HG02623 (cell line): ENCODE measurements at regions not wholly inside any gene's neighbourhood (a gene's known extent, or its start where the extent isn't known, plus 50 kb on each side); places are given as distances from the start of the nearest gene placed in this dataset.

ENCODE experiments used
- ATAC-seq: cut with Tn5 transposase; IDR thresholded peaks from one replicate; pipeline ENCODE4 v1.9.1; 2021; ENCODE audit warnings: moderate library complexity; ENCODE audit not compliant: unreplicated experiment

DNA sequence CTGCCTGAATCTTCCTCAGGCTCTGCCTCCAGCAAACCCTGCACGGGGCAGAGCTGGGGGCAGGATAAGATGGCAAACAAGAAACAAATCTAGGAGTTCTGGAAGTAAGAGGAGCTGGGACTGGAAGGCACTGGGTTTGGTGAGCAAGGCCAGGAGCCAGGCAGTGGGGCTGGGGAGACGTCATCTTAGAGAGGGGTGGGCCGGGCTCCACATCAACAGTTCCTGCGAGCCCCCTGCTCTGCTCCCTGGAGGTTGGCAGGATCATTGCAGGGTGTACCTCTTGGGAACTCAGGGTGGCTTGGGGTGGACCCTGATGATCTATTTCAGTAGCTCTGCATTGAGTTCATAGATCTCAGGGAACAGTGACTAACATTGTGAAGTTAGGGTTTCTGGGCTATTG lies 87.3 kb upstream of the PRR23E start:
- no peak for ATAC-seq

DNA sequence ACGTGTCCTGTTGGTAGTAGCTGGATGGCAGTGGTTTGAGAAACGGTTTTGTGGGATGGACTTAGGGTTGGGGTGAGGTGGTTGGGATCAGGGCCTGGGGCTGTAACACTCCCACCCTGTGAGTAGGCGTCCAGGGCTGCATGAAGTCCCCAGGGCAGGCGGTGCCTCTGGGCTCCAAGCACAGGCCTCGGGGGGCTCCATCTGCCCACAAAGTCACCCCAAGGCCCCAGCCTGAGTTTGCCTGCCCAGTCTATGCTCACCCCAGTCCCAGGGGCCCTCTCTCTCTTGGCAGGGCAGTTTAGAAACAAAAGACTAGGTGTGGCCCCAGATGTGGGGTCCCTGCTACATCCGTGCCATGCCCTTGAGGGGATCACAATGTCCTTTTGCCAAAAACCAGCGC lies 86.9 kb upstream of the PRR23E start:
- ATAC-seq = no peak

DNA sequence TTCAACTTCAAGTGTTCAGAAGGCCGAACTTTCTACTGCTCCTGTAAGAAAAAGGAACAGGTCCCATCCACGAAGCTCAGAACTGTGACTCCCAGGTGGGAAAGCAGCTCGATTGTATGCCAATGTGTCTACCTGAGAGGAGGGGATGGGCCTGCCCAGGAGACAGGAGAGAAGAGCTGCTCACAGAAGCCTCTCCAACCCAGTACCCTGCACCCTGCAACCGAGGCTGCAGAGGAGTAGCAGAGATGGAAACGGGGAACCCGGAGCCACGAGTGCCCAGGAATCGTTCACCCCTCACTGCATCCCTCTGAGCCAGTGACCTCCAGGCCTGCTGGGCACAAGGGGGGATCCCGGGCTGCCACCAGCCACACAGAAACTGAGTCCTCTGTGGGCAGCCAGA lies 86.5 kb upstream of the PRR23E start:
- no peak for ATAC-seq

DNA sequence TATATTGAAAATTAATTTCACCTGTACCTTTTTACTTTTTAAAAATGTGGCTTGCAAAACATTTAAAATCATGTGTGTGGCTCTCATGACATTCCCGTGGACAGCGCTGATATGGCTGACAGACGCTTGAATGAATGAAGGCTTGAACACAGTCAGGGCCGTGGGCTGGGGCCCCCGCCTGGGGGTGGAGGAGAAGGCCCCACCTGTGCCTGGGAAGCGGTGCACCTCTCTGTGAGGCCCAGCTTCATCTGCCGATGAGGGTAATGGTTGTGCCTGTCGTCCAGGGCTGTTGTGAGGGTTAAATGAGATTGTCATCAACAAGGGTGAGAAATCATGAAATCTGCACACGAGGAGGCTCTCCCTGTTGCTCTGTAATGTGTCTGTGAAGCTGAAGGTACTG lies 85.9 kb upstream of the PRR23E start:
- no peak for ATAC-seq

DNA sequence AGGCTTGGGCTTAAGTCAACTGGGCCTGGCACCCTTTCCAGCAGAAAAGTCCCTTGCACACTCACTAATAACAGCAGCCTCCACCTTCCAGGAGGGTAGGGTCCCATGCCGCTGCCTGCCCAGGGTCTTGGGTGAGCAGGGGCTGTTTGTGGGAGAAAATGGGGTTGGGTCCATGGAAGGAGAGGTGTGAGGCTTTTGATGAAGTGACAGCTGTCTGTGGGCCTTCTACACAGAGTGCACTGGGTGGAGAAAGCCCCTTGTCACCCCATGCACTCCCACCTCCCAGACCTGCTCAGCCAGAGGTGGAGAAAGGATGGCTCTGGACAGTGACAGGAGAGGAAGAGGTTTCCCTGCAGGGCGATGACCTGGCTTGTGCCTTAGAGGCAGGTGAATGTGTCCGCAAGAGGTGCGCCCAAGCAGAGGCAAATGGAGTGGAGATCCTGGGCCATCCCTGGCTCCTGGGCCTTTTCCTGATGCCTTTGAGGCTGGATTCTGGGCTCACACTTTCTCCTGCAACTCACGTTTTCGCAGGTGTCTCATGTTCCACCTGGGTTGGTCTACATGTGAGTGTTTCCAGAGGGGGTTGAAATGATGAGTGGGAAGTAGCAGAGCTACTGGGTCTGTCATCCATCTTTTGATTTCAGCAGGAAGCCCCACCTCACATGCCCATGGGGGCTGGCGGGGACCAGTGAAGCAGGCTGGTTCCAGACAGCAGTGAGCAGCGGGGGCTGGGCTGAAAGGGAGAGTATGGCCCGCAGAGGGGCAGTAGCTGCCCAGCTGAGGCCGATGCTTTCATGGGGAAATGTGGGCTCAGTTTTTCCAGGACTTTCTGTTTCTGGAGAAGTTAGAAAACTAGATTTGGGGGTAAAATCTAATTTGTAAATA lies 85.2 kb upstream of the PRR23E start:
- no peak for ATAC-seq

DNA sequence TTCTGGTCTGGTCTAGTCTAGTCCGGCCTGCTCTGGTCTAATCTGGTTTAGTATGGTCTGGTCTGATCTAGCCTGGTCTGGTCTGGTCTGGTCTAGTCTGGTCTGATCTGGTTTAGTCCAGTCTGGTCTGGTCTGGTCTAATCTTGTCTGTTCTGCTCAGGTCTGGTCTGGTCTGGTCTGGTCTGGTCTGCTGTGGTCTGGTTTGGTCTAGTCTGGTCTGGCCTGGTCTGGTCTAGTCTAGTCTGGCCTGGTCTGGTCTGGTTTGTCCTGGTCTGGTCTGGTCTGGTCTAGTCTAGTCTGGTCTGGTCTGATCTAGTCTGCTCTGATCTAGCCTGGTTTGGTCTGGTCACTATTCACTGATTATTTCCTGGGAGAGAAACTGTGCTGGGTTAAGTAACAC lies 84.1 kb upstream of the PRR23E start:
- no peak for ATAC-seq

DNA sequence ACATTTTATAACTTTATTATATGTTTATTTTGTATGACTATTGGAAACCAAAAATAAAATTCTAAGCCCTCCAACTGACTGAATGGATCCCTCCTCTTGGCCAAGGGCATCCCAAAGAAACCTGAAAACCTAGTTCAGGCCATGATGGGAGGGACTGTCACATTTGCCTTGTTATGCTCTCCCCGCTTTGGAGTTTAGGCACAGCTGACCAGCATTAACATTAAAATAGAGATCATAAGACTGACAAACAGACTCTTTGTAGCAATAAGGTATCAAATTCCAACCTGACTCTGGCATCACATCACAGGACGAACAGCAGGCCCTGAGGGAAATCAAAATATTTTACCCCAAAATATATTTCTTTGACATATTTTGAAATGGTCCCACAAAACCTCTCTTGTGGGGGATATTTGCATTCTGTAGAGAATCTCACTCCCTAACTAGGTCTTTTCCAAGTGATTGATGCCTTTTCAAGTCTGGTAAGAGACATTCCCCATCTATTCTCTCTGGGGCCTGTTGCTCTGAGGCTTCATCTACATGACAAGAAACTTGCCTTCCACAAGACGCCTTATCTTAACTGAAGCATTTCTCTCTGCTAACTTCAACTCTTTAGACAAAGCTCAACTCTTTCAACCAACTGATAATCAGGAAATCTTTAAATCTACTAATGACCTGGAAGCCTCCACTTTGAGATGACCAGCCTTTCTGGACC lies 81.8 kb upstream of the PRR23E start:
- no peak for ATAC-seq

DNA sequence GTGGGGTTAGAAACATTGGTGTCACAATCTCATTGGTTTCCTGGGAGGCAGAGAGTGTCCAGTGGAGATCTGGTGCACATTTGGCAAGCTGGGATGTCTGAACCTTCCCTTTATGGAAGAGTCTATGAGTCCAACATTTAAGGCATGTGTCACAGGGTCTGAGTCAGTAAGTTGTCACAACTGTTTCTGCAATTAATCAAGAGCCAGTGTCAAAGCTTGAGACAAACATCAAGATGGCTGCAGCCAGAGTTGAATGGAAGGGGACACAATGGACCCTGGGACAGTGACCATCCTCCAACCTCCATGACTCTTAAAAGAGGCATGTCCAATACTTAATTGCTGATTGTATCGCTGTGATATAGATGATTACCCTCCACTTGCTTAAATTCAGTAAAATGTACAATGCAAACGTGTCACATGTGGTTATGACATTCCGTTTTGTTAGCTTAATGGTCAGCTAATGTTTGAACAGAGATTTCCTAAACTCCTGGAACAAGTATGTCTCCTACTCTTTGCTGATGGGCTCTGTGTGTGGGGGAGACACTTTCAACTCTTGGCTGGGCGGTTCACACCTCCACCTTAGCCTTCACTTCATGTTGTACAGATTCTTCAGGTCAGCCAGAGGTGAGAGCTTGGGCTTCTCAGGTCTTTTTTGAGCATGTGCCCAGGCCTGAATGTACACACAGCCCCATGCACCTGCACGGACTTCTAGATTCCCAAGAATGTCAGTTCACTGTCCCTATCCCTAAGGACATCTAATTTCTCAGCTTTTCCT lies 79.9 kb upstream of the PRR23E start:
- no peak for ATAC-seq

DNA sequence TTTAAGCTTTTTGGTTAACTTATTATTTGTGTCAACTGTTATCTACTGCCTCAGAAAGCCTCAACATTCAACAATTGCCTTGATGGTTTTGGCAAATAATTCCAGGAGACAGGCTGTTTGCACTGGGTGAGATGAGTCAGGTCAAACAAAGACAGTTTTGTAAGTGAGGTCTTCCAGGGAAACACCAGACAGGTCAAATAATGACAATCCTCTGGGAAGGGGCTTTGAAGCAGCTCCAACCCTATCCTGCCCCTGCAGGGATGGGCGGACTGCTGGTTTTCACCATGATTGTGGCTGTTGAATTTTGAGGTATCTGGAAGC lies 79.4 kb upstream of the PRR23E start:
- ATAC-seq = no peak

DNA sequence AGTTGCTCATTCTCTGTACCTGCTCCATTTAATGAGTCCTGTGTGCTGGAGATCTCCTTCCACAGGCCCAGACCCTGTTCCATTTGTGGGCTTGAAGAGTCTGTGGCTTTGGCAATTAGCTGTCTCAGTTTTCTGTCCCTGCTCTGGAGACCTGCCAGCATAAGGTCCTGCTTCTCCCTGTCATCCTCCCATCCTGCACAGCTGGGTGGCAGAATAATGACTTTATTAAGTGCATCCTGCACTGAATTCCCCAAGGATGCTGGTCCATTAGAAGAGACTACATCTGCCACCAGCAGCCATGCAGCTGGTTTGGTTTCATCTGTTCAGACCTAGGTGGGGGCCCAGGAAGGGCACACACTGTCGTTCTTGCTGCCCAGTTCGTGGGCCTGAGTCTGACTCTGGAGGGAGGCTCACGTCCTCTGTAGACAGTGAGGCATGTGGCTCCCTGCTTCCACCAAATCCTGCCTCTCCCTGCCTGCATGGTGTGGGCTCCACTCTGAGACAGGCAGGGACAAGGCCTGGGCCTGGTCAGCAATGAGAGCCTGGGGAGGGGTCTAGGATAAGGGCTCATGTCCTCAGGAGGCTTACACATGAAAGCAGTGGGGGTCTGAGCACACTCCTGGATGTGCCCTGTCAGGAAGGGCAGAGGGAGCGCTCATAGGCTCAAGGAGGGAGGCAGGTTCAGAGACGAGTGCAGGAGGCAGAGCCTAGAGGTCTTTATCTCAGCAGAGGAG lies 78.4 kb upstream of the PRR23E start:
- no peak for ATAC-seq

DNA sequence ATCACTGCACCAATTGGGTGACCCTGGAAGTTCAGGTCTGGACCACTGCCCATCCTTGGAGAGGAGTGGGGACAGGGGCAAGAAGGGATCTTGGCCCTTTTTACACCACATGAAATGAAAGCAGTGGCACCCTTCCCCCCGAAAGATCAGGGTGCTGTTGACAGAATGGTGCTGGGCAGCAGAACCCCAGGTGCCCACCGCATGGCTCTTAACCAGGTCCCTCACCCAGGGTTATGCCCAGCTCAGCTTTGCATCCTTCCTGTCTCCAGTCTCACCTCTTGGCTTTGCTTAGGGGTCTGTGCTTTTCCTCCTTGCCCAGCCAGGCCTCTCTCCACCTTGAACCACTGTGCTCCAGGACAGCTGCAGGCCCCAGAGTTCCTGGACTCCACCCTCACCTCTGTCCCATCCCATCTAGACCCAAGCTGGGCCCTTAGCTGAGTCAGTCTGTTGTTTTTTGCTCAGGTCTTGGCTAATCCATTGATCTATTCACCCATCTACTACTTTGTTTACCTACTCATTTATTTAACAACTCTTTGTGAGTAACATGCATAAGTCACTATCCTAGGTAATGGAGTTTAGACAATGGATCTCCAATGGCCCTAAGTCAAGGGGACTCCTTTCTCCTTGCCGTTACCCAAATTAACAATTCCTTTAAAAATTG lies 77.1 kb upstream of the PRR23E start:
- ATAC-seq = no peak

DNA sequence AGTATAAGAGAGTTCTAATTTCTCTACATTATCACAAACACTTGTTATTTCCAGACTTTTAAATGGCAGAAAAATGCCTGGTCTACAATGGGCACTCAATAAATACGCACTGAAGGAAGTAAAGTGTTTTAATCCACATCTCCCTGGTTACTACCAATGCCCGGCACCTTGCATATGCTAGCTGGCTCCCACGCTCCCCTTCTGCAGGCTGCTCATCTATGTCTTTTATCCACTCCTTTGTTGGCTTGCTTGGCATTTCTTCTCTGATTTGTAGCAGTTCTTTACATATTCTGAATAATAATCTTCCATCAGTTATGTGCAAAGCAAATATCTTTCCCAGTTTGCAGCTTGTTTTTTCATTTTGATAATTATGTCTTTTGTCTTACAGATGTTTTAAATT lies 74.6 kb upstream of the PRR23E start:
- ATAC-seq = no peak

DNA sequence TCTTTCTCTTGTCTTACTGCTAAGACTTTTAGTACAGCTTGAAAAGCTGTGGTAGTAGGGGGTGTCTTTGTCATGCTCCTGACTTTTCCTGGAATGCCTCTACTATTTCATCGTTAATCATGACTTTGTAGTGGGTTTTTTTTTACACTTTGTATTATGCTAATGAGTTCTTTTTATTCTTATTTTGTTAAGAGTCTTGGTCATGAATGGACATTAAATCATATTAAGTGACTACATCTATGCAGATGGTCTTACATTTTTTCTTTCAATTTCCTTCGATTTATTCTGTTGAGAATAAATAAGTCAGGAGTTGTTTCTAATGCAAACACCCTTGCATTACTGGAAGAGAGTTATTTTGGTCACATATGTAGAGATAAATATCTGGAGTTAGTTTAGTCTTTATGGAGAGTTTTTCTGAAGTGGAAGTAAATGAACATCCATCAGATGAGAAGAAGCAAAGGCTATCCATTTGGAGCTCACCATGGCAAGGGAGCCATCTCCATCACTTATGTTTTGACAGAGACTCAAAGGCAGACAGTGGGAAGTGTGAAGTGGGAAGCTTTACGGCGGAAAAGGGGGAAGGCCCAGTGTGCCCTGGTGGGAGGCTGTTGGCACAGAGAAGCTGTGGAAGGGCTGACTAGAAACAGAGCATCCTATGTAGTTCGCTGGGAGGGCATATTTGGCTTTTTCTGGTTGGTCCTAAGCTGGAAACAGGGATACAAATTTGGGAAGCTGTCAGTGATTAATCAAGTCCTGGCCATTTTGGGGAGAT lies 73.1 kb upstream of the PRR23E start:
- ATAC-seq = no peak

DNA sequence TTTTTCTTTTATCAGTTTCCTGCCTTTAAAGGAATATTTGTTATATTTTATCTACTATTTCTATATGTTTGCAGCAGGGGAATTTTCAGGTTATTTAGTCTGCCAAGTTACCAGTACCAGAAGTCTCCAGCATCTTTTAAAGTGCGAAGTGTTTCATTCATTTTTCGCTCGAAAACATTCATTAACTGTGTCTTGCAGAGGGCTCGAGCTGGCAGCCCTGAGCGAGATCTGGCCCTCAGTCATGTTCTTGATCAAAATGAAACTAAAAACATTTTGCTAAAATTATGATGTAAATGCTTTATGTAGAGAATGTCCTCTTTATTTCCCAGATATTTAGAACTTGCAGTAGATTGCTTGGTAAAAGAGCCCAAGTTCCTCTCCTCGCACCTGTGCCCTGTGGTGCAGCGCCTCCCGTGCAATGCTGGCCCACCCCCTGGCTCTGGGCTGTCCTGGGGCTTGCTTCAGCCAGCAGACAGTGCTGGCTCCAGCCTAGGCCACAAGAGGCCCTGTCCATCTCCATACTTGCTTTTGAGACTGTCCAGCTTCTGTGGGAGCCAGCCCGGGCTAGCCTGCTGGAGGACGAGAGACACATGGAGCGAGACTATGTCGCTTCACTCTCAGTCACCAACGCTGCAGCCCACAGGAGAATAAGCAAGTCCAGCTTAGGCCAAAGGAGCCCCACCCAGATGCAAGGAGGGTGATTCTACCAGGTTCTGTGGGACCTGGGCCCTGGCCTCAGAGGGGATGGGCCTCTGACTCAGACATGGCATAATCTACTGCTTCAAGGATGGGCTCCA lies 71.9 kb upstream of the PRR23E start:
- ATAC-seq = no peak

DNA sequence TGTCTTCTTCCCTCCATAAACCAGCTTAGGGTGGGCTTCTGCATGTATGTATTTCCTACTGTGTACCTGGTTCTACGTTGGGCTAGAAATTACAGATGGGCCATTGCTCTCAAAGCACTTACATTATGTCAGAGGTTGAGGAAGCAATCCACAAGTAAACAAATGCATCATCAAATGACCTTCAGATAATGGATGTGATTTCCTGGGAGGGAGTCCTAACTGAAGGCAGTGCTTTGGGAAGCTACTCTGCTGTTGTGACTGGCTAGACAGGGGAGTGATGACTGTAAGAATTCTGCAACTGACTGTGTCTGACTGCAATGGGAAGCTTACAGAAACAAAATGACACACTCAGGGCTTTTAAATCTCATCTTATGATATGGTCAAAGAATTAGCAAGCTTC lies 71.0 kb upstream of the PRR23E start:
- no peak for ATAC-seq

DNA sequence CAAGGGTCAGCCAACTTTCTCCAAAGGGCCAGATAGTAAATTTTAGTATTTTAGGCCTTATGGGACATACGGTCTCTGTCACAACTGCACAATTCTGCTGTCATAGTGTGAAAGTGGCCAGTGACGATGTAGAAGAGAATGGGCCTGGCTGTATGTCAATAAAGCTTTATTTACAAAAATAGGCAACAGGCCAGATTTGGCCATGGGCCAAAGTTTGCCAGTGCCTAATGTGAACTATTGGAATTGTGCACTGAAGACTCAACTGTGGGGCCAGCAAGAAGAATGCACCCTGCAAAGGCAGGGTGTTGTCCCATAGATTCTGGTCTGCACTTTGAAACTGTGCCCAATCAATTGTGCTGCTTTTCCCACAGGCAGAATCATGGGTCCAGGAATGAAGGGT lies 69.4 kb upstream of the PRR23E start:
- ATAC-seq = no peak

DNA sequence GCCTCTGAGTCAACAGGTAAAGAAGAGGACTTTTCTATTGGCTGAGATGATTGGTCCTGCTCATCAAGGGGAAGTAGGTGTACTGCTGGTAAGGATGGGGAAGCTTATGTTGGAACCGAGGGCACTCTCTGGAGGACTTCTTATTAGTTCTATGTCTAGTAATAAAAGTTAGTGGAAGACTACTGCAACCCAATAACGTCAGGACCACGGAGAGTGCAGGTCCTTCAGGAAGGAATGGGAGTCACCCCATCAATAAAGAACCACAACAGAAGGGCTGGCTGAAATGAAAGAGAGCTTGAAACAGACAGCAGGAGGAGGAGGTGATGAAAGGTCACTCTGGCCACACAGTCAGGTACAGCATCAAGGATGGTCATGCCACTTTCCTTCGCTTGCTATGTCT lies 68.8 kb upstream of the PRR23E start:
- ATAC-seq = no peak

DNA sequence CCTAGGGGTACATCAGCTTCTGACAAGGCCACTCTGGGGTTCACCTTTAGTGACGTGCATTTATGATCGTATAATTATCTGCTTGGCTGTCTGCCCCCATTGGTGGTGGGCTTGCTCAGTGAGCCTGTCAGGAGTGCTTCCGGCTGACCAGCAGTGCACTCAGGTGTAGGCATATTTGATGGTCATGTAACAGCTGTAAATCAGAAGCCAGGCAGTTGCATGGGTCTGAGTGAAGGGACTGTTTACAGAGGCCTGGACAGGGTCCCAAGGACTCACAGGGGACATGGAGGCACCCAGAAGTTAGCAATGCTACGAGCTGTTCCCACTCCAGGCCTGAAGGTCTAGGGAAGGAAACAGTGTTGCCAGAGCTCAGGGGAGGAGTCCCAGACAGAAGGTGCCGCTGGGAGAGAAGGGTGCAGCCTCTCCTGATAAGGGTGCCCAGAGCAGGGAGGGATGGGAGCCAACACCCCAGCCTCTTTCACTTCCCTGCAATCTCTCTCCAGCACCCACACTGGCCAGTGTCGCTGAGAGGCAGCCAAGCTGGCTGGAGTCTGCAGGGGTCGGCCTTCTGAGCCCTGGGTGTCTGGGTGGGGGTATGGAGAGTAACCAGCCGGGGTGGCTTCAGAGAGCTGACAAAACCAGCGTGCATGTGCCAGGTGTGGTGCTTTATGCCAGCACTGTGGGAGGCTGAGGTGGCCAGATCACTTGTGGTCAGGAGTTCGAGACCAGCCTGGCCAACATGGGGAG lies 61.3 kb upstream of the PRR23E start:
- no peak for ATAC-seq
